HCT116 (cell line): ENCODE measurements at regions not wholly inside any gene's neighbourhood (a gene's known extent, or its start where the extent isn't known, plus 50 kb on each side); places are given as distances from the start of the nearest gene placed in this dataset.

ENCODE experiments used
- ATAC-seq: fragments of 200-7000 bp; cut with Tn5 transposase; 2 replicates; pipeline ENCODE4 v1.9.1; 2020; ENCODE audit warnings: mild to moderate bottlenecking, moderate library complexity
- BruUV-seq: library from RNA; stranded (reverse); fragments of 400-500 nt; replicated peaks from 2 replicates; lab custom pipeline; 2021; lab: Mats Ljungman, UMichigan
- CTCF ChIA-PET: fragments of 300-600 bp; sonication (Branson Sonifier 250); formaldehyde crosslinking; loops from one replicate; lab custom pipeline; 2021; ENCODE audit warnings: antibody characterized with exemption; lab: Charles Lee
- POLR2A ChIA-PET: fragments of 300-600, 350-600 bp; sonication (Branson Sonifier 250); formaldehyde crosslinking; loops from one replicate; lab custom pipeline; 2021; ENCODE audit warnings: antibody characterized with exemption; lab: Charles Lee
- RAD21 ChIA-PET, 2 experiments: fragments of 300-600 bp; sonication (Branson Sonifier 250); formaldehyde crosslinking; loops; one replicate each; lab custom pipeline; 2023; ENCODE audit warnings: low total read pairs in 2 of 2; ENCODE audit not compliant: uncharacterized antibody in 2 of 2, unreplicated experiment in 2 of 2, low non-redundant PET in 1 of 2; lab: Charles Lee
- DNase-seq: peaks from one replicate; pipeline ENCODE4 v3.0.0-alpha.2; 2010; ENCODE audit warnings: low read depth, low spot score
- H2AFZ ChIP-seq: fragments of 200-600 bp; shearing (Covaris generic), sonication (generic); 2 replicates; pipeline ENCODE4 v1.6.1; 2017; ENCODE audit warnings: low read depth, mixed run types, mixed read lengths, antibody characterized with exemption, low read length; ENCODE audit not compliant: poor library complexity, severe bottlenecking
- H3K27ac ChIP-seq: 2 replicates; pipeline ENCODE4 v1.5.1; 2012; ENCODE audit warnings: low read depth, low read length
- H3K27me3 ChIP-seq: fragments of 200-600 bp; sonication (generic); 2 replicates; pipeline ENCODE4 v1.6.1; 2016; ENCODE audit warnings: mixed run types, low read length, mixed read lengths; ENCODE audit not compliant: insufficient read depth
- H3K36me3 ChIP-seq, 2 experiments: fragments of 200-500 bp in 1 of 2; fragments of 200-600 bp in 1 of 2; sonication (Bioruptor generic) in 1 of 2; sonication (generic) in 1 of 2; 2 replicates each; pipeline versions ENCODE4 v1.5.1 to v1.6.1; 2014 to 2016; ENCODE audit warnings: low read length in 2 of 2, inconsistent platforms in 1 of 2, mixed read lengths in 1 of 2, mixed run types in 1 of 2; ENCODE audit not compliant: insufficient read depth in 2 of 2, control insufficient read depth in 1 of 2
- H3K4me1 ChIP-seq, 2 experiments: fragments of 200-600 bp in 1 of 2; sonication (generic) in 1 of 2; 2 replicates each; pipeline versions ENCODE4 v1.5.1 to v1.6.1; 2012 to 2017; ENCODE audit warnings: low read length in 2 of 2, inconsistent platforms in 1 of 2, mild to moderate bottlenecking in 1 of 2, mixed read lengths in 1 of 2, mixed run types in 1 of 2, moderate library complexity in 1 of 2; ENCODE audit not compliant: insufficient read depth in 2 of 2, control insufficient read depth in 1 of 2
- H3K4me2 ChIP-seq: fragments of 200-600 bp; sonication (generic); 2 replicates; pipeline ENCODE4 v1.6.1; 2017; ENCODE audit warnings: mixed run types, low read length, mixed read lengths
- H3K4me3 ChIP-seq, 2 experiments: fragments of 200-600 bp in 1 of 2; sonication (generic) in 1 of 2; replicated peaks in 1 of 2; 2 replicates each; pipeline ENCODE4 v1.5.1; 2011 to 2016; ENCODE audit warnings: low read length in 2 of 2, control low read depth in 1 of 2, low read depth in 1 of 2, mild to moderate bottlenecking in 1 of 2, mixed read lengths in 1 of 2, mixed run types in 1 of 2
- H3K79me2 ChIP-seq: fragments of 200-600 bp; sonication (generic); 2 replicates; pipeline ENCODE4 v1.6.1; 2017; ENCODE audit warnings: mild to moderate bottlenecking, mixed run types, low read length, moderate library complexity, mixed read lengths; ENCODE audit not compliant: insufficient read depth
- H3K9ac ChIP-seq: fragments of 200-600 bp; sonication (generic); 2 replicates; pipeline ENCODE4 v1.6.1; 2016; ENCODE audit warnings: low read length, mixed read lengths
- H3K9me2 ChIP-seq: fragments of 200-600 bp; sonication (generic), shearing (Covaris generic); 2 replicates; pipeline ENCODE4 v1.6.1; 2017; ENCODE audit warnings: mixed run types, mild to moderate bottlenecking, moderate library complexity; ENCODE audit not compliant: insufficient read depth
- H3K9me3 ChIP-seq, 2 experiments: fragments of 200-500 bp in 1 of 2; fragments of 200-600 bp in 1 of 2; sonication (Bioruptor generic) in 1 of 2; sonication (generic) in 1 of 2; 2 replicates each; pipeline ENCODE4 v1.6.1; 2014 to 2017; ENCODE audit warnings: low read length in 2 of 2, mixed read lengths in 2 of 2, inconsistent platforms in 1 of 2, low read depth in 1 of 2, mild to moderate bottlenecking in 1 of 2, mixed run types in 1 of 2, moderate library complexity in 1 of 2; ENCODE audit not compliant: control insufficient read depth in 1 of 2, insufficient read depth in 1 of 2
- H4K20me1 ChIP-seq: fragments of 200-600 bp; sonication (generic), shearing (Covaris generic); 2 replicates; pipeline ENCODE4 v1.6.1; 2017; ENCODE audit warnings: mixed run types, mild to moderate bottlenecking, moderate library complexity; ENCODE audit not compliant: insufficient read depth
- CBX3 ChIP-seq: IDR thresholded peaks from 2 replicates; pipeline ENCODE4 v1.6.1; 2012; ENCODE audit warnings: low read depth
- CEBPB ChIP-seq: IDR thresholded peaks from 2 replicates; pipeline ENCODE4 v1.6.1; 2012; ENCODE audit warnings: low read depth
- CTCF ChIP-seq, 3 experiments: fragments of 200-600 bp in 1 of 3; sonication (generic) in 1 of 3; IDR thresholded peaks in 2 of 3; conservative IDR thresholded peaks in 1 of 3; 2 replicates each; pipeline ENCODE4 v1.5.1; 2012 to 2017; ENCODE audit warnings: low read depth in 2 of 3, low read length in 2 of 3, antibody characterized with exemption in 1 of 3, borderline replicate concordance in 1 of 3, control low read depth in 1 of 3, mild to moderate bottlenecking in 1 of 3, mixed read lengths in 1 of 3, mixed run types in 1 of 3, moderate library complexity in 1 of 3; ENCODE audit not compliant: insufficient read depth in 1 of 3
- EGR1 ChIP-seq: IDR thresholded peaks from 2 replicates; pipeline ENCODE4 v1.6.1; 2012; ENCODE audit warnings: low read depth
- EZH2 ChIP-seq: fragments of 200-600 bp; sonication (generic); IDR thresholded peaks from 2 replicates; pipeline ENCODE4 v1.6.1; 2017; ENCODE audit warnings: antibody characterized with exemption, mixed run types
- EZH2phosphoT487 ChIP-seq: fragments of 200-600 bp; IDR thresholded peaks from 2 replicates; pipeline ENCODE4 v1.6.1; 2018; ENCODE audit warnings: antibody characterized with exemption, borderline replicate concordance
- FOSL1 ChIP-seq: IDR thresholded peaks from 2 replicates; pipeline ENCODE4 v1.6.1; 2012; ENCODE audit warnings: low read depth
- JUND ChIP-seq: IDR thresholded peaks from 2 replicates; pipeline ENCODE4 v1.6.1; 2012
- POLR2AphosphoS5 ChIP-seq: IDR thresholded peaks from 2 replicates; pipeline ENCODE4 v1.6.1; 2011; ENCODE audit warnings: mild to moderate bottlenecking, low read depth, low read length, moderate library complexity
- SIN3A ChIP-seq: IDR thresholded peaks from 2 replicates; pipeline ENCODE4 v1.6.1; 2012; ENCODE audit warnings: low read depth
- SP1 ChIP-seq: IDR thresholded peaks from 2 replicates; pipeline ENCODE4 v1.6.1; 2012; ENCODE audit warnings: low read depth
- SRF ChIP-seq: IDR thresholded peaks from 2 replicates; pipeline ENCODE4 v1.6.1; 2012; ENCODE audit warnings: low read depth
- TCF7L2 ChIP-seq: IDR thresholded peaks from 2 replicates; pipeline ENCODE4 v1.7.0; 2011; ENCODE audit warnings: borderline replicate concordance, inconsistent platforms; ENCODE audit not compliant: insufficient read depth, insufficient read length; ENCODE audit errors: extremely low read depth
- ZFX ChIP-seq: fragments of 450-650 bp; IDR thresholded peaks from 2 replicates; pipeline ENCODE4 v1.6.1; 2017
- intact Hi-C: fragments of 100-400 bp; cut with micrococcal nuclease; formaldehyde crosslinking; loops from 2 replicates; pipeline ENCODE4 v1.10.0; 2022
- TF ChIP-seq, protein P1 (sequence below): IDR thresholded peaks from 2 replicates; pipeline ENCODE4 v1.6.1; 2012
- TF ChIP-seq, protein P2 (sequence below): IDR thresholded peaks from 2 replicates; pipeline ENCODE4 v1.6.1; 2012
- TF ChIP-seq, protein P3 (sequence below): IDR thresholded peaks from 2 replicates; pipeline ENCODE4 v1.6.1; 2012; ENCODE audit warnings: low read depth
- TF ChIP-seq, protein P4 (sequence below): IDR thresholded peaks from 2 replicates; pipeline ENCODE4 v1.6.1; 2011; ENCODE audit warnings: mild to moderate bottlenecking, low read length, moderate library complexity; ENCODE audit not compliant: insufficient replicate concordance; ENCODE audit errors: extremely low read depth

- BruUV-seq, result no TSS peak
- no peaks in the 10 kb centered on the region for H4K20me1 ChIP-seq
- TF ChIP-seq POLR2AphosphoS5, result no peak
- TF ChIP-seq CTCF (IDR thresholded peaks at IDR 0.05 in 2 of 3, conservative IDR thresholded peaks at IDR 0.05 in 1 of 3; ENCODE audit: borderline replicate concordance in 1 of 3, insufficient read depth in 1 of 3, low read depth in 2 of 3, low read length in 2 of 3), result no peak
- TF ChIP-seq SIN3A, result no peak
- TF ChIP-seq TCF7L2, result no peak
- TF ChIP-seq EZH2phosphoT487, result no peak
- TF ChIP-seq, protein P1, sequence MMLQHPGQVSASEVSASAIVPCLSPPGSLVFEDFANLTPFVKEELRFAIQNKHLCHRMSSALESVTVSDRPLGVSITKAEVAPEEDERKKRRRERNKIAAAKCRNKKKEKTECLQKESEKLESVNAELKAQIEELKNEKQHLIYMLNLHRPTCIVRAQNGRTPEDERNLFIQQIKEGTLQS, result no peak
- TF ChIP-seq, protein P2, sequence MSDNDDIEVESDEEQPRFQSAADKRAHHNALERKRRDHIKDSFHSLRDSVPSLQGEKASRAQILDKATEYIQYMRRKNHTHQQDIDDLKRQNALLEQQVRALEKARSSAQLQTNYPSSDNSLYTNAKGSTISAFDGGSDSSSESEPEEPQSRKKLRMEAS, result no peak
- TF ChIP-seq ZFX, result no peak
- TF ChIP-seq SP1, result no peak
- TF ChIP-seq FOSL1, result no peak
- TF ChIP-seq, protein P3, sequence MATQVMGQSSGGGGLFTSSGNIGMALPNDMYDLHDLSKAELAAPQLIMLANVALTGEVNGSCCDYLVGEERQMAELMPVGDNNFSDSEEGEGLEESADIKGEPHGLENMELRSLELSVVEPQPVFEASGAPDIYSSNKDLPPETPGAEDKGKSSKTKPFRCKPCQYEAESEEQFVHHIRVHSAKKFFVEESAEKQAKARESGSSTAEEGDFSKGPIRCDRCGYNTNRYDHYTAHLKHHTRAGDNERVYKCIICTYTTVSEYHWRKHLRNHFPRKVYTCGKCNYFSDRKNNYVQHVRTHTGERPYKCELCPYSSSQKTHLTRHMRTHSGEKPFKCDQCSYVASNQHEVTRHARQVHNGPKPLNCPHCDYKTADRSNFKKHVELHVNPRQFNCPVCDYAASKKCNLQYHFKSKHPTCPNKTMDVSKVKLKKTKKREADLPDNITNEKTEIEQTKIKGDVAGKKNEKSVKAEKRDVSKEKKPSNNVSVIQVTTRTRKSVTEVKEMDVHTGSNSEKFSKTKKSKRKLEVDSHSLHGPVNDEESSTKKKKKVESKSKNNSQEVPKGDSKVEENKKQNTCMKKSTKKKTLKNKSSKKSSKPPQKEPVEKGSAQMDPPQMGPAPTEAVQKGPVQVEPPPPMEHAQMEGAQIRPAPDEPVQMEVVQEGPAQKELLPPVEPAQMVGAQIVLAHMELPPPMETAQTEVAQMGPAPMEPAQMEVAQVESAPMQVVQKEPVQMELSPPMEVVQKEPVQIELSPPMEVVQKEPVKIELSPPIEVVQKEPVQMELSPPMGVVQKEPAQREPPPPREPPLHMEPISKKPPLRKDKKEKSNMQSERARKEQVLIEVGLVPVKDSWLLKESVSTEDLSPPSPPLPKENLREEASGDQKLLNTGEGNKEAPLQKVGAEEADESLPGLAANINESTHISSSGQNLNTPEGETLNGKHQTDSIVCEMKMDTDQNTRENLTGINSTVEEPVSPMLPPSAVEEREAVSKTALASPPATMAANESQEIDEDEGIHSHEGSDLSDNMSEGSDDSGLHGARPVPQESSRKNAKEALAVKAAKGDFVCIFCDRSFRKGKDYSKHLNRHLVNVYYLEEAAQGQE, result no peak
- TF ChIP-seq CEBPB, result no peak
- TF ChIP-seq, protein P4, sequence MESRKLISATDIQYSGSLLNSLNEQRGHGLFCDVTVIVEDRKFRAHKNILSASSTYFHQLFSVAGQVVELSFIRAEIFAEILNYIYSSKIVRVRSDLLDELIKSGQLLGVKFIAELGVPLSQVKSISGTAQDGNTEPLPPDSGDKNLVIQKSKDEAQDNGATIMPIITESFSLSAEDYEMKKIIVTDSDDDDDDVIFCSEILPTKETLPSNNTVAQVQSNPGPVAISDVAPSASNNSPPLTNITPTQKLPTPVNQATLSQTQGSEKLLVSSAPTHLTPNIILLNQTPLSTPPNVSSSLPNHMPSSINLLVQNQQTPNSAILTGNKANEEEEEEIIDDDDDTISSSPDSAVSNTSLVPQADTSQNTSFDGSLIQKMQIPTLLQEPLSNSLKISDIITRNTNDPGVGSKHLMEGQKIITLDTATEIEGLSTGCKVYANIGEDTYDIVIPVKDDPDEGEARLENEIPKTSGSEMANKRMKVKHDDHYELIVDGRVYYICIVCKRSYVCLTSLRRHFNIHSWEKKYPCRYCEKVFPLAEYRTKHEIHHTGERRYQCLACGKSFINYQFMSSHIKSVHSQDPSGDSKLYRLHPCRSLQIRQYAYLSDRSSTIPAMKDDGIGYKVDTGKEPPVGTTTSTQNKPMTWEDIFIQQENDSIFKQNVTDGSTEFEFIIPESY, result no peak
- TF ChIP-seq EZH2, result no peak
- TF ChIP-seq CBX3, result no peak
- TF ChIP-seq SRF, result no peak
- TF ChIP-seq JUND, result no peak
- no peak for TF ChIP-seq EGR1
- no peak overlapping the region for H2AFZ ChIP-seq
- H3K79me2 ChIP-seq, result no peaks in the 10 kb centered on the region
- H3K4me3 ChIP-seq, result no peak overlapping the region
- peaks cover 28% of the 10 kb centered on the region for H3K27me3 ChIP-seq
- RAD21 ChIA-PET, result no interaction called here
- no peak for ATAC-seq
- H3K9me3 ChIP-seq, result no peaks in the 10 kb centered on the region
- no peaks in the 10 kb centered on the region for H3K4me1 ChIP-seq
- CTCF ChIA-PET, result interaction anchor here (1.1 kb wide), 1 partner anchor 23 kb away, joined by 3 read pairs; no protein-coding TSS in a partner anchor
- POLR2A ChIA-PET, result no interaction called here
- DNase-seq, result no peak
- no peak overlapping the region for H3K4me2 ChIP-seq
- intact Hi-C loops, result no loop called here
- no peak overlapping the region for H3K27ac ChIP-seq
- no peaks in the 10 kb centered on the region for H3K36me3 ChIP-seq
- no peak overlapping the region for H3K9ac ChIP-seq
- no peaks in the 10 kb centered on the region for H3K9me2 ChIP-seq
These were observed 144.3 kb upstream of the FRY start for GRCh38 chr13:31887286-31887685.
